ENCODE measurements at regions not wholly inside any gene's neighbourhood (a gene's known extent, or its start where the extent isn't known, plus 50 kb on each side); places are given as distances from the start of the nearest gene placed in this dataset.
"Not testable (repeated sequence)": the region's sequence is repeated elsewhere in the genome, so short reads cannot be mapped to it uniquely, and the experiment has no call there.

GRCh38 chr3:148532326-148532725, 165.4 kb upstream of the AGTR1 start:
- Histone ChIP-seq H3K4me3 (ENCODE audit: low read depth, low read length) (no peak overlapping the region), H3K36me3 (ENCODE audit: insufficient read depth) (no peaks in the 10 kb centered on the region), H3K27ac (ENCODE audit: low read depth) (no peak overlapping the region), H3K4me1 (ENCODE audit: insufficient read depth) (no peaks in the 10 kb centered on the region)
- WGBS: 96% methylated on average over 2 of the region's 2 CpGs
- no peak for DNase-seq (ENCODE audit: extremely low spot score)

GRCh38 chr3:148532774-148533173, 164.9 kb upstream of the AGTR1 start:
- Histone ChIP-seq H3K27ac (ENCODE audit: low read depth) (no peak overlapping the region), H3K36me3 (ENCODE audit: insufficient read depth) (no peaks in the 10 kb centered on the region), H3K4me3 (ENCODE audit: low read depth, low read length) (no peak overlapping the region), H3K4me1 (ENCODE audit: insufficient read depth) (no peaks in the 10 kb centered on the region)
- no peak for DNase-seq (ENCODE audit: extremely low spot score)
- 94% methylated on average over 3 of the region's 3 CpGs for WGBS

- Histone ChIP-seq H3K4me3 (ENCODE audit: low read depth, low read length) (no peak overlapping the region), H3K27ac (ENCODE audit: low read depth) (no peak overlapping the region), H3K4me1 (ENCODE audit: insufficient read depth) (no peaks in the 10 kb centered on the region), H3K36me3 (ENCODE audit: insufficient read depth) (no peaks in the 10 kb centered on the region)
- no peak for DNase-seq (ENCODE audit: extremely low spot score)
- 87% methylated on average over 5 of the region's 5 CpGs for WGBS
Measured at GRCh38 chr3:148534089-148534988, 163.4 kb upstream of the AGTR1 start.

- Histone ChIP-seq H3K27ac (ENCODE audit: low read depth) (no peak overlapping the region), H3K4me3 (ENCODE audit: low read depth, low read length) (no peak overlapping the region), H3K36me3 (ENCODE audit: insufficient read depth) (no peaks in the 10 kb centered on the region), H3K4me1 (ENCODE audit: insufficient read depth) (no peaks in the 10 kb centered on the region)
- whole genome bisulfite sequencing: 81% methylated on average over 1 of the region's 1 CpG
- no peak for DNase-seq (ENCODE audit: extremely low spot score)
Measured at GRCh38 chr3:148535001-148535400, 162.7 kb upstream of the AGTR1 start.

GRCh38 chr3:148540266-148540665, 157.4 kb upstream of the AGTR1 start:
- Histone ChIP-seq H3K36me3 (ENCODE audit: insufficient read depth) (no peaks in the 10 kb centered on the region), H3K27ac (ENCODE audit: low read depth) (no peak overlapping the region), H3K4me3 (ENCODE audit: low read depth, low read length) (no peak overlapping the region), H3K4me1 (ENCODE audit: insufficient read depth) (no peaks in the 10 kb centered on the region)
- 73% methylated on average over 1 of the region's 1 CpG for WGBS
- DNase-seq (ENCODE audit: extremely low spot score): no peak

- no peak for DNase-seq (ENCODE audit: extremely low spot score)
- Histone ChIP-seq H3K36me3 (ENCODE audit: insufficient read depth) (no peaks in the 10 kb centered on the region), H3K27ac (ENCODE audit: low read depth) (no peak overlapping the region), H3K4me1 (ENCODE audit: insufficient read depth) (no peaks in the 10 kb centered on the region), H3K4me3 (ENCODE audit: low read depth, low read length) (no peak overlapping the region)
- WGBS: 94% methylated on average over 3 of the region's 3 CpGs
Measured at GRCh38 chr3:148540851-148541250, 156.9 kb upstream of the AGTR1 start.

- Histone ChIP-seq H3K36me3 (ENCODE audit: insufficient read depth) (no peaks in the 10 kb centered on the region), H3K27ac (ENCODE audit: low read depth) (no peak overlapping the region), H3K4me1 (ENCODE audit: insufficient read depth) (no peaks in the 10 kb centered on the region), H3K4me3 (ENCODE audit: low read depth, low read length) (no peak overlapping the region)
- DNase-seq (ENCODE audit: extremely low spot score): no peak
- 85% methylated on average over 1 of the region's 1 CpG for WGBS
Measured at GRCh38 chr3:148546959-148547358, 150.7 kb upstream of the AGTR1 start.

- Histone ChIP-seq H3K4me3 (ENCODE audit: low read depth, low read length) (no peak overlapping the region), H3K4me1 (ENCODE audit: insufficient read depth) (no peaks in the 10 kb centered on the region)
- 94% methylated on average over 3 of the region's 3 CpGs for WGBS
Measured at GRCh38 chr3:148551767-148552260, 145.9 kb upstream of the AGTR1 start.

GRCh38 chr3:148554367-148554766, 143.3 kb upstream of the AGTR1 start:
- Histone ChIP-seq H3K4me1 (ENCODE audit: insufficient read depth) (no peaks in the 10 kb centered on the region), H3K27ac (ENCODE audit: low read depth) (no peak overlapping the region), H3K4me3 (ENCODE audit: low read depth, low read length) (no peak overlapping the region), H3K36me3 (ENCODE audit: insufficient read depth) (no peaks in the 10 kb centered on the region)
- no peak for DNase-seq (ENCODE audit: extremely low spot score)
- WGBS: 68% methylated on average over 4 of the region's 4 CpGs

More at GRCh38 chr3:148551767-148552260, 145.9 kb upstream of the AGTR1 start:
- Histone ChIP-seq H3K36me3 (ENCODE audit: insufficient read depth) (no peaks in the 10 kb centered on the region), H3K27ac (ENCODE audit: low read depth) (no peak overlapping the region)
- DNase-seq (ENCODE audit: extremely low spot score): no peak

- Histone ChIP-seq H3K27ac (ENCODE audit: low read depth) (no peak overlapping the region), H3K4me3 (ENCODE audit: low read depth, low read length) (no peak overlapping the region), H3K36me3 (ENCODE audit: insufficient read depth) (no peaks in the 10 kb centered on the region), H3K4me1 (ENCODE audit: insufficient read depth) (no peaks in the 10 kb centered on the region)
- DNase-seq (ENCODE audit: extremely low spot score): no peak
- 86% methylated on average over 1 of the region's 1 CpG for WGBS
Measured at GRCh38 chr3:148556664-148557063, 141.0 kb upstream of the AGTR1 start.

- H3K4me3 ChIP-seq (ENCODE audit: low read depth, low read length); H3K4me1 ChIP-seq (ENCODE audit: insufficient read depth); H3K27ac ChIP-seq (ENCODE audit: low read depth); H3K36me3 ChIP-seq (ENCODE audit: insufficient read depth); DNase-seq (ENCODE audit: extremely low spot score): not testable (repeated sequence)
- WGBS: 81% methylated on average over 3 of the region's 3 CpGs
Measured at GRCh38 chr3:148577579-148577978, 120.1 kb upstream of the AGTR1 start.

- 40% methylated on average over 1 of the region's 1 CpG for WGBS
- no peak overlapping the region for H3K27ac ChIP-seq (ENCODE audit: low read depth)
- DNase-seq (ENCODE audit: extremely low spot score): no peak
Measured at GRCh38 chr3:148582126-148582525, 115.6 kb upstream of the AGTR1 start.

GRCh38 chr3:148583793-148584192, 113.9 kb upstream of the AGTR1 start:
- Histone ChIP-seq H3K27ac (ENCODE audit: low read depth) (no peak overlapping the region), H3K4me1 (ENCODE audit: insufficient read depth) (no peaks in the 10 kb centered on the region), H3K36me3 (ENCODE audit: insufficient read depth) (no peaks in the 10 kb centered on the region), H3K4me3 (ENCODE audit: low read depth, low read length) (no peak overlapping the region)
- DNase-seq (ENCODE audit: extremely low spot score): no peak
- WGBS: 100% methylated on average over 1 of the region's 1 CpG

More at GRCh38 chr3:148582126-148582525, 115.6 kb upstream of the AGTR1 start:
- H3K36me3 ChIP-seq (ENCODE audit: insufficient read depth): no peaks in the 10 kb centered on the region
- H3K4me3 ChIP-seq (ENCODE audit: low read depth, low read length): no peak overlapping the region
- H3K4me1 ChIP-seq (ENCODE audit: insufficient read depth): no peaks in the 10 kb centered on the region

- no peak for DNase-seq (ENCODE audit: extremely low spot score)
- Histone ChIP-seq H3K36me3 (ENCODE audit: insufficient read depth) (no peaks in the 10 kb centered on the region), H3K4me1 (ENCODE audit: insufficient read depth) (no peaks in the 10 kb centered on the region), H3K27ac (ENCODE audit: low read depth) (no peak overlapping the region), H3K4me3 (ENCODE audit: low read depth, low read length) (no peak overlapping the region)
Measured at GRCh38 chr3:148584438-148584837, 113.3 kb upstream of the AGTR1 start.
